ENCODE measurements at regions not wholly inside any gene's neighbourhood (a gene's known extent, or its start where the extent isn't known, plus 50 kb on each side); places are given as distances from the start of the nearest gene placed in this dataset.

GRCh38 chr5:167346461-167346860, 945.0 kb upstream of the WWC1 start:
- Histone ChIP-seq H3K27ac (no peak overlapping the region), H3K27me3 (no peaks in the 10 kb centered on the region), H3K9me3 (replicated peaks in 1 of 3) (no peaks in the 10 kb centered on the region), H3K4me3 (no peak overlapping the region), H3K36me3 (replicated peaks in 1 of 2) (no peaks in the 10 kb centered on the region), H3K4me1 (replicated peaks in 1 of 2) (peaks cover 5 to 8% of the 10 kb centered on the region in 2 donors)
- 22 to 37% (median 34%) methylated on average over 4 of the region's 4 CpGs for WGBS, 4 donors
- intact Hi-C loops (cut with DNase I): no loop called here
- peak; percentile 21 to 71 (median 45) for DNase-seq
- TF ChIP-seq CTCF (IDR thresholded peaks at IDR 0.05) (no peak), POLR2A (IDR thresholded peaks at IDR 0.05) (no peak)

GRCh38 chr5:167348251-167348926, 943.1 kb upstream of the WWC1 start:
- WGBS, 4 donors: 80 to 88% (median 84%) methylated on average over 12 of the region's 12 CpGs
- TF ChIP-seq POLR2A (IDR thresholded peaks at IDR 0.05): no peak
- no peak for TF ChIP-seq CTCF (IDR thresholded peaks at IDR 0.05)
- Histone ChIP-seq H3K36me3 (replicated peaks in 1 of 2) (no peaks in the 10 kb centered on the region), H3K9me3 (replicated peaks in 1 of 3) (no peaks in the 10 kb centered on the region), H3K27me3 (no peaks in the 10 kb centered on the region), H3K4me1 (replicated peaks in 1 of 2) (peaks cover 5 to 8% of the 10 kb centered on the region in 2 donors), H3K4me3 (no peak overlapping the region), H3K27ac (no peak overlapping the region)
- DNase-seq: no peak
- intact Hi-C loops (cut with DNase I): no loop called here

GRCh38 chr5:167348980-167349379, 942.5 kb upstream of the WWC1 start:
- no peak overlapping the region for H3K27ac ChIP-seq
- no peaks in the 10 kb centered on the region for H3K27me3 ChIP-seq
- H3K4me3 ChIP-seq: no peak overlapping the region
- 84 to 87% (median 86%) methylated on average over 3 of the region's 3 CpGs for WGBS, 4 donors
- H3K4me1 ChIP-seq (replicated peaks in 1 of 2): peaks cover 5 to 8% of the 10 kb centered on the region in 2 donors
- TF ChIP-seq POLR2A (IDR thresholded peaks at IDR 0.05): no peak
- TF ChIP-seq CTCF (IDR thresholded peaks at IDR 0.05): no peak
- DNase-seq: no peak
- no peaks in the 10 kb centered on the region for H3K36me3 ChIP-seq (replicated peaks in 1 of 2)
- intact Hi-C loops (cut with DNase I): no loop called here
- no peaks in the 10 kb centered on the region for H3K9me3 ChIP-seq (replicated peaks in 1 of 3)

- no peak for DNase-seq
- Histone ChIP-seq H3K36me3 (replicated peaks in 1 of 2) (no peaks in the 10 kb centered on the region), H3K9me3 (replicated peaks in 1 of 3) (no peaks in the 10 kb centered on the region), H3K4me1 (replicated peaks in 1 of 2) (peaks cover 2 to 3% of the 10 kb centered on the region in 2 donors), H3K27ac (no peak overlapping the region), H3K27me3 (no peaks in the 10 kb centered on the region), H3K4me3 (no peak overlapping the region)
- intact Hi-C loops (cut with DNase I): no loop called here
- TF ChIP-seq CTCF (IDR thresholded peaks at IDR 0.05) (no peak), POLR2A (IDR thresholded peaks at IDR 0.05) (no peak)
- WGBS, 4 donors: 88 to 97% (median 93%) methylated on average over 4 of the region's 4 CpGs
Observed at GRCh38 chr5:167351316-167351715, 940.1 kb upstream of the WWC1 start.
